HEK293 (cell line): ENCODE measurements at regions not wholly inside any gene's neighbourhood (a gene's known extent, or its start where the extent isn't known, plus 50 kb on each side); places are given as distances from the start of the nearest gene placed in this dataset.

Source experiments
- CTCF ChIA-PET: fragments of 350-600 bp; formaldehyde crosslinking; extraction: SDS; loops from one replicate; lab custom pipeline; 2021; ENCODE audit warnings: antibody characterized with exemption; lab: Yijun Ruan, JAX
- POLR2A ChIA-PET: fragments of 300-600 bp; formaldehyde crosslinking; extraction: SDS; loops from one replicate; lab custom pipeline; 2020; ENCODE audit warnings: antibody characterized with exemption, inconsistent platforms; lab: Yijun Ruan, JAX
- H3K27ac ChIP-seq: fragments of 200-500 bp; sonication (Bioruptor generic); 2 replicates; pipeline ENCODE4 v1.5.1; 2014; ENCODE audit warnings: low read depth, low read length, control low read depth, inconsistent platforms; ENCODE audit errors: extremely low read depth
- H3K36me3 ChIP-seq, 2 experiments: fragments of 200-500 bp in 1 of 2; sonication (Bioruptor generic) in 1 of 2; 1 replicate in 1 of 2; 2 replicates in 1 of 2; pipeline ENCODE4 v1.5.1; 2014 to 2017; ENCODE audit warnings: inconsistent platforms in 2 of 2, low read length in 2 of 2; ENCODE audit not compliant: control insufficient read depth in 2 of 2, insufficient read depth in 1 of 2
- H3K4me1 ChIP-seq: fragments of 200-500 bp; sonication (Bioruptor generic); 2 replicates; pipeline ENCODE4 v1.5.1; 2014; ENCODE audit warnings: mild to moderate bottlenecking, low read length, inconsistent platforms; ENCODE audit not compliant: control insufficient read depth, insufficient read depth
- H3K4me3 ChIP-seq: 2 replicates; pipeline ENCODE4 v1.5.1; 2011; ENCODE audit warnings: low read depth, mild to moderate bottlenecking, control low read depth, low read length, moderate library complexity
- H3K9me3 ChIP-seq: fragments of 200-500 bp; sonication (Bioruptor generic); 2 replicates; pipeline ENCODE4 v1.5.1; 2014; ENCODE audit warnings: low read depth, low read length, inconsistent platforms; ENCODE audit not compliant: control insufficient read depth, insufficient read depth
- KLF17 ChIP-seq: fragments of 450-650 bp; formaldehyde crosslinking; IDR thresholded peaks from 2 replicates; pipeline ENCODE4 v1.5.1; 2016; ENCODE audit warnings: missing biosample characterization, missing genetic modification characterization
- MYNN ChIP-seq: fragments of 450-650 bp; formaldehyde crosslinking; IDR thresholded peaks from 2 replicates; pipeline ENCODE4 v1.5.1; 2016; ENCODE audit warnings: missing biosample characterization, missing genetic modification characterization, borderline replicate concordance
- PRDM2 ChIP-seq: fragments of 450-650 bp; formaldehyde crosslinking; IDR thresholded peaks from 2 replicates; pipeline ENCODE4 v1.5.1; 2016; ENCODE audit warnings: missing biosample characterization, missing genetic modification characterization, borderline replicate concordance
- ZFHX2 ChIP-seq: fragments of 450-650 bp; formaldehyde crosslinking; conservative IDR thresholded peaks from 2 replicates; pipeline ENCODE4 v1.5.1; 2016; ENCODE audit warnings: missing biosample characterization, missing genetic modification characterization
- ZNF132 ChIP-seq: fragments of 450-650 bp; formaldehyde crosslinking; IDR thresholded peaks from 2 replicates; pipeline ENCODE4 v1.5.1; 2017; ENCODE audit warnings: missing biosample characterization, missing genetic modification characterization, borderline replicate concordance
- ZNF223 ChIP-seq: fragments of 450-650 bp; formaldehyde crosslinking; IDR thresholded peaks from 2 replicates; pipeline ENCODE4 v1.5.1; 2016; ENCODE audit warnings: missing biosample characterization, missing genetic modification characterization
- ZNF416 ChIP-seq: fragments of 450-650 bp; formaldehyde crosslinking; IDR thresholded peaks from 2 replicates; pipeline ENCODE4 v1.5.1; 2016; ENCODE audit warnings: missing biosample characterization, missing genetic modification characterization
- ZNF518A ChIP-seq: fragments of 450-650 bp; formaldehyde crosslinking; conservative IDR thresholded peaks from 2 replicates; pipeline ENCODE4 v1.5.1; 2016; ENCODE audit warnings: low read depth, missing biosample characterization, missing genetic modification characterization
- ZNF677 ChIP-seq: fragments of 450-650 bp; IDR thresholded peaks from 2 replicates; pipeline ENCODE4 v1.5.0; 2018; ENCODE audit warnings: missing biosample characterization, mild to moderate bottlenecking, missing genetic modification characterization, moderate library complexity
- TF ChIP-seq, protein P1 (sequence below): sonication (generic); formaldehyde crosslinking; IDR thresholded peaks from 2 replicates; pipeline ENCODE4 v1.8.1; 2022; ENCODE audit warnings: mild to moderate bottlenecking, moderate library complexity, missing genetic modification reagents

GRCh38 chr5:107764976-107765804 lies 94.5 kb upstream of the EFNA5 start:
- ChIA-PET POLR2A (no interaction called here), CTCF (no interaction called here)
- H3K27ac ChIP-seq = no peak overlapping the region
- no peaks in the 10 kb centered on the region for H3K4me1 ChIP-seq
- no peaks in the 10 kb centered on the region for H3K36me3 ChIP-seq
- no peak overlapping the region for H3K4me3 ChIP-seq
- H3K9me3 ChIP-seq = no peaks in the 10 kb centered on the region
- TF ChIP-seq ZNF416 (tag by site-specific recombination) (no peak), KLF17 (tag by site-specific recombination) (no peak), ZFHX2 (tag by site-specific recombination) (peak; percentile 36; the same call in 1 of the 2 replicates)

GRCh38 chr5:107764282-107764681 lies 93.5 kb upstream of the EFNA5 start:
- TF ChIP-seq ZNF223 (tag by site-specific recombination) = no peak
- TF ChIP-seq MYNN (tag by site-specific recombination) = no peak
- no peak for TF ChIP-seq ZNF518A (tag by site-specific recombination)
- TF ChIP-seq, protein P1, sequence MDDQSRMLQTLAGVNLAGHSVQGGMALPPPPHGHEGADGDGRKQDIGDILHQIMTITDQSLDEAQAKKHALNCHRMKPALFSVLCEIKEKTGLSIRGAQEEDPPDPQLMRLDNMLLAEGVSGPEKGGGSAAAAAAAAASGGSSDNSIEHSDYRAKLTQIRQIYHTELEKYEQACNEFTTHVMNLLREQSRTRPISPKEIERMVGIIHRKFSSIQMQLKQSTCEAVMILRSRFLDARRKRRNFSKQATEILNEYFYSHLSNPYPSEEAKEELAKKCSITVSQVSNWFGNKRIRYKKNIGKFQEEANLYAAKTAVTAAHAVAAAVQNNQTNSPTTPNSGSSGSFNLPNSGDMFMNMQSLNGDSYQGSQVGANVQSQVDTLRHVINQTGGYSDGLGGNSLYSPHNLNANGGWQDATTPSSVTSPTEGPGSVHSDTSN (CRISPR knock-in tag) = no peak
- no peak for TF ChIP-seq ZNF677 (tag by site-specific recombination)
- TF ChIP-seq PRDM2 (tag by site-specific recombination) = no peak
- TF ChIP-seq ZNF132 = no peak
- Histone ChIP-seq H3K27ac (no peak overlapping the region), H3K9me3 (no peaks in the 10 kb centered on the region), H3K4me3 (no peak overlapping the region), H3K36me3 (no peaks in the 10 kb centered on the region), H3K4me1 (no peaks in the 10 kb centered on the region)
- CTCF ChIA-PET = no interaction called here
- POLR2A ChIA-PET = no interaction called here
